MG63 (cell line): ENCODE measurements at regions not wholly inside any gene's neighbourhood (a gene's known extent, or its start where the extent isn't known, plus 50 kb on each side); places are given as distances from the start of the nearest gene placed in this dataset.
"Not testable (repeated sequence)": the region's sequence is repeated elsewhere in the genome, so short reads cannot be mapped to it uniquely, and the experiment has no call there.

Experiments
- DNase-seq: peaks from one replicate; pipeline ENCODE4 v3.0.0-alpha.2; 2020
- H3K27me3 ChIP-seq: fragments of 250-450 bp; sonication (Bioruptor Pico); 2 replicates; pipeline ENCODE4 v1.5.1; 2020; ENCODE audit warnings: mild to moderate bottlenecking, moderate library complexity
- H3K36me3 ChIP-seq: fragments of 250-450 bp; sonication (Bioruptor Pico); 2 replicates; pipeline ENCODE4 v1.5.1; 2020; ENCODE audit warnings: mild to moderate bottlenecking, moderate library complexity
- H3K4me3 ChIP-seq: fragments of 250-450 bp; sonication (Bioruptor Pico); 2 replicates; pipeline ENCODE4 v1.5.1; 2020; ENCODE audit warnings: mild to moderate bottlenecking, moderate library complexity
- H3K9me3 ChIP-seq: fragments of 250-450 bp; sonication (Bioruptor Pico); 2 replicates; pipeline ENCODE4 v1.5.1; 2020; ENCODE audit warnings: mild to moderate bottlenecking, moderate library complexity

GRCh38 chr13:42445354-42445753 is 128.6 kb upstream of the TNFSF11 start:
- DNase-seq = no peak
- no peaks in the 10 kb centered on the region for H3K36me3 ChIP-seq
- no peak overlapping the region for H3K4me3 ChIP-seq
- peaks cover 13% of the 10 kb centered on the region for H3K9me3 ChIP-seq
- H3K27me3 ChIP-seq = no peaks in the 10 kb centered on the region

DNA sequence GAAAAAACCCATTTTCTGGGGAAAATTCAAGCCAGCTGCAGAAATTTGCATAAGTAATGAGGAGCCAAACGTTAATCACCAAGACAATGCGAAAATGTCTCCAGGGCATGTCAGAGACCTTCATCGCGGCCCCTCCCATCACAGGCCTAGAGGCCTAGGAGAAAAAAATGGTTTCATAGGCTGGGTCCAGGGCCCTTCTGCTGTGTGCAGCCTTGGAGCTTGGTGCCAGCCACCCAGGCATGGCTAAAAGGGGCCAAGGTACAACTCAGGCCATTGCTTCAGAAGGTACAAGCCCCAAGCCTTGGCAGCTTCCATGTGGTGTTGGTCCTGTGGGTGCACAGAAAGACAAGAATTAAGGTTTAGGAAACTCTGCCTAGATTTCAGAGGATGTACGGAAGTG is 127.4 kb upstream of the TNFSF11 start:
- DNase-seq, H3K36me3 ChIP-seq, H3K27me3 ChIP-seq, H3K4me3 ChIP-seq: not testable (repeated sequence)
- peaks cover 13% of the 10 kb centered on the region for H3K9me3 ChIP-seq

DNA sequence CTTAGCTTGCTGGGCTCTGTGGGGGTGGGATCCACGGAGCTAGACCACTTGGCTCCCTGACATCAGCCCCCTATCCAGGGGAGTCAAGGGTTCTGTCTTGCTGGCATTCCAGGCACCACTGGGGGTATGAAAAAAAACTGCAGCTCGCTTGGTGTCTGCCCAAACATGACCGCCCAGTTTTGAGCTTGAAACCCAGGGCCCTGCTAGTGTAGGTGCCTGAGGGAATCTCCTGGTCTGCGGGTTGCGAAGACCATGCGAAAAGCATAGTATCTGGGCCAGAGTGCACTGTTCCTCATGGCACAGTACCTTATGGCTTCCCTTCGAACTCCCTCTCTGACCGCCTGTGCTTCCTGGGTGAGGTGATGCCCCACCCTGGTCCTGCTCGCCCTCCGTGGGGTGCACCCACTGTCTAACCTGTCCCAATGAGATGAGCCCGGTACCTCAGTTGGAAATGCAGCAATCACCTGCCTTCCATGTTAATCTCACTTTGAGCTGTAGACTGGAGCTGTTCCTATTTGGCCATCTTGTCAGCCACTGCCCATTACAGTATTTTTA is 120.8 kb upstream of the TNFSF11 start:
- Histone ChIP-seq H3K9me3 (no peaks in the 10 kb centered on the region), H3K27me3 (no peaks in the 10 kb centered on the region), H3K4me3 (no peak overlapping the region), H3K36me3 (no peaks in the 10 kb centered on the region)
- DNase-seq = no peak

- no peak for DNase-seq
- Histone ChIP-seq H3K4me3 (no peak overlapping the region), H3K27me3 (no peaks in the 10 kb centered on the region), H3K9me3 (no peaks in the 10 kb centered on the region), H3K36me3 (no peaks in the 10 kb centered on the region)
These were observed 119.2 kb upstream of the TNFSF11 start for GRCh38 chr13:42454749-42455148.

GRCh38 chr13:42458193-42458592 is 115.8 kb upstream of the TNFSF11 start:
- DNase-seq = no peak

GRCh38 chr13:42466123-42466522 is 107.8 kb upstream of the TNFSF11 start:
- H3K4me3 ChIP-seq = no peak overlapping the region
- DNase-seq = no peak
- peaks cover 6% of the 10 kb centered on the region for H3K9me3 ChIP-seq
- no peaks in the 10 kb centered on the region for H3K27me3 ChIP-seq
- no peaks in the 10 kb centered on the region for H3K36me3 ChIP-seq

More at GRCh38 chr13:42458193-42458592, 115.8 kb upstream of the TNFSF11 start:
- no peaks in the 10 kb centered on the region for H3K27me3 ChIP-seq
- no peaks in the 10 kb centered on the region for H3K36me3 ChIP-seq
- no peak overlapping the region for H3K4me3 ChIP-seq
- H3K9me3 ChIP-seq = peaks cover 4% of the 10 kb centered on the region; the same call in 1 of the 2 replicates

GRCh38 chr13:42466609-42467008 is 107.3 kb upstream of the TNFSF11 start:
- Histone ChIP-seq H3K27me3 (no peaks in the 10 kb centered on the region), H3K9me3 (peaks cover 6% of the 10 kb centered on the region), H3K4me3 (no peak overlapping the region), H3K36me3 (no peaks in the 10 kb centered on the region)
- DNase-seq = no peak

GRCh38 chr13:42474954-42475353 is 99.0 kb upstream of the TNFSF11 start:
- Histone ChIP-seq H3K36me3 (no peaks in the 10 kb centered on the region), H3K4me3 (no peak overlapping the region), H3K9me3 (no peaks in the 10 kb centered on the region), H3K27me3 (no peaks in the 10 kb centered on the region)
- peak; percentile 37 for DNase-seq

- no peaks in the 10 kb centered on the region for H3K9me3 ChIP-seq
- DNase-seq = peak; percentile 31
- no peaks in the 10 kb centered on the region for H3K27me3 ChIP-seq
These were observed 96.3 kb upstream of the TNFSF11 start for GRCh38 chr13:42477596-42478190.

DNA sequence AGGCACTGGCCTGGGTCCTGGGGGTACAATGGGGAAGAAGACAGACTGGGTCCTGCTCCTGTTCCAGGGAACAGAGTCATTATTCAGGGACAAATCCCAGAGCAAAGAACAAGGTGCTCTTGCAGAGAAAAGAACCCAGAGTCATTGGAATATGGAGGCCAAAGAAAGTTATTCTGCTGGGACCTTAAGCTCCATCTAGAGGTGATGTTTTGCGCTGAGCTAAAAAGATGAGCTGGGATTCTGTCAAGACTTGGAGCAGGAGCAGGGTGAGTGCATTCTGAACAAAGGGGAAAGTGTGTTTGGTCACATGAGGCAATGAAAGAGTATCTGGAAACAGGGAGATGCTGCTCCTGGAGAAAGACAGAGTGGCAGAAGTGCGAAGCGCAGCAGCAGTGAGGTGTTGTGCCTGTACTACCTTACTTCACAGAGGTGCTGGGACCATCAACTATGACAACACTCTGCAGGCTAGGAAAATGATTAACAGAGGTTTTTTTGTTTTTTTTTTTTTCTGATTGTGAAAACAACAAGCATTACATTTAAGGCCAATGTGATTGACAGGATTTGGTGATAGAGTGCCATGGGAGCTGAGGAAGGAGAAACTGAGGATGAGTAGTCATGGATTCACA is 95.3 kb upstream of the TNFSF11 start:
- Histone ChIP-seq H3K27me3 (no peaks in the 10 kb centered on the region), H3K4me3 (no peak overlapping the region), H3K9me3 (no peaks in the 10 kb centered on the region), H3K36me3 (no peaks in the 10 kb centered on the region)
- no peak for DNase-seq

More at GRCh38 chr13:42477596-42478190, 96.3 kb upstream of the TNFSF11 start:
- Histone ChIP-seq H3K36me3 (no peaks in the 10 kb centered on the region), H3K4me3 (no peak overlapping the region)

DNA sequence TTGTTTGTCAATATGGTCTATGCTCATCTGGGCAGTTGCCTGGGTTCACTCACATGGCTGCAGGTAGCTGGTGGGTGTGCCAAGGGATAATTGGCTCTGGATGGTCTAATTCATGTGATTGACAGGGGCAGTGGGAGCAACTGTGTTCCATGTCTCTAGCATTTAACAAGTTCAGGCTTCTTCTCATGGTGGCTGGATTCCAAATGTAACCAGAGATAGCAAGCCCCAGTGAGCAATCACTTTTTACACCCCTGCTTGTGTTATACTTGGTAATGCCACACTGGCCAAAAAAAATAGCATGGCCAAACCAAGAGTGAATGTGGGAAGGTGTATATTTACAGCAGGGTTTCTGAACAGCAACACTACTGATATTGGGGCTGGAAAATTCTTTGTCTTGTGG is 89.6 kb upstream of the TNFSF11 start:
- H3K4me3 ChIP-seq = no peak overlapping the region
- no peaks in the 10 kb centered on the region for H3K27me3 ChIP-seq
- peak; percentile 28 for DNase-seq
- no peaks in the 10 kb centered on the region for H3K9me3 ChIP-seq
- no peaks in the 10 kb centered on the region for H3K36me3 ChIP-seq

DNA sequence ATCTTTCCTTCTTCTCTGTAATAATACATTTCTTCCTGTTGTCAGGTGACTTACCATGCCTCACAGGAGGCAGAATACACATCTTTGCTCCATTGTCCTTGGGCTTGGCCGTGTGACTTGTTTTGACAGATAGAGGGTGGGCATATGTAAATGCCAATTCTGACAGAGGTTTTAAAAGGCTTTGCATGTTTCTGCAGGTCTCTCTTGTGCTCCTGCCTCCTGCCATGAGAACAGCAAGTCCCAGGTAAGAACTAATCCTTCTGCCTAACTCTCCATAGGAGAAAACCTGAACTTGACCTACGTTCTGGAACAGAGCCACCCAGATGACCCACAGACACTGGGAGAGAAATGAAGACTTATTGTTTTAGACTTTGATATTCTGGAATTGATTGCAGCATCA is 88.7 kb upstream of the TNFSF11 start:
- DNase-seq = no peak
- H3K4me3 ChIP-seq = no peak overlapping the region
- H3K27me3 ChIP-seq = no peaks in the 10 kb centered on the region
- H3K36me3 ChIP-seq = no peaks in the 10 kb centered on the region
- H3K9me3 ChIP-seq = 0 out of 2 replicates have a peak, but pooled peaks cover 3% of the 10 kb centered on the region

GRCh38 chr13:42486711-42487198 is 87.2 kb upstream of the TNFSF11 start:
- Histone ChIP-seq H3K9me3 (0 out of 2 replicates have a peak, but pooled peaks cover 3% of the 10 kb centered on the region), H3K4me3 (no peak overlapping the region), H3K36me3 (no peaks in the 10 kb centered on the region), H3K27me3 (no peaks in the 10 kb centered on the region)
- DNase-seq = peak; percentile 58

DNA sequence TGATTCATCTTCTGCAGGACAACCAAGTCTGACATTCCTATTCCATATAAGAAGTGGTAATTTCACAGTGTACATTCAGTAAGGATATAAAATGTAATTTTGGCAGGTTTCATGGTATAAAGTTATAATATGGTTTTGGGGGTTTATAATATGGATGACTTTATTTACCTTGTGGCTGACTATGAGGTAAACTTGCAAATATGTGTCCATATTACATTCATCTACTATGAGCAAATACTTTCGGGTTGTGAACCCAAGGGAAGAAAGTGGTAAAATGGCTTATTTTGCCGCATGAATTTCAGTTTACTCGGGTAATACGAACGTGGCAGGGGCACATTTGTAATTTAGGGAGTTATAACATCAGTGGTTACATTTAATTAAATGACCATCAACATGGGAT is 86.7 kb upstream of the TNFSF11 start:
- no peak for DNase-seq
- no peaks in the 10 kb centered on the region for H3K27me3 ChIP-seq

GRCh38 chr13:42490676-42491075 is 83.3 kb upstream of the TNFSF11 start:
- Histone ChIP-seq H3K36me3 (no peaks in the 10 kb centered on the region), H3K27me3 (no peaks in the 10 kb centered on the region), H3K9me3 (0 out of 2 replicates have a peak, but pooled peaks cover 3% of the 10 kb centered on the region), H3K4me3 (no peak overlapping the region)
- DNase-seq = no peak

More for the DNA sequence above, 86.7 kb upstream of the TNFSF11 start:
- H3K9me3 ChIP-seq = 0 out of 2 replicates have a peak, but pooled peaks cover 3% of the 10 kb centered on the region
- no peaks in the 10 kb centered on the region for H3K36me3 ChIP-seq
- 0 out of 2 replicates have a peak overlapping the region, but pooled peaks have one; percentile 0 for H3K4me3 ChIP-seq

- 0 out of 2 replicates have a peak, but pooled peaks cover 3% of the 10 kb centered on the region for H3K9me3 ChIP-seq
- H3K36me3 ChIP-seq = no peaks in the 10 kb centered on the region
- no peak for DNase-seq
- H3K27me3 ChIP-seq = no peaks in the 10 kb centered on the region
- no peak overlapping the region for H3K4me3 ChIP-seq
These were observed 81.5 kb upstream of the TNFSF11 start for GRCh38 chr13:42492372-42492920.

DNA sequence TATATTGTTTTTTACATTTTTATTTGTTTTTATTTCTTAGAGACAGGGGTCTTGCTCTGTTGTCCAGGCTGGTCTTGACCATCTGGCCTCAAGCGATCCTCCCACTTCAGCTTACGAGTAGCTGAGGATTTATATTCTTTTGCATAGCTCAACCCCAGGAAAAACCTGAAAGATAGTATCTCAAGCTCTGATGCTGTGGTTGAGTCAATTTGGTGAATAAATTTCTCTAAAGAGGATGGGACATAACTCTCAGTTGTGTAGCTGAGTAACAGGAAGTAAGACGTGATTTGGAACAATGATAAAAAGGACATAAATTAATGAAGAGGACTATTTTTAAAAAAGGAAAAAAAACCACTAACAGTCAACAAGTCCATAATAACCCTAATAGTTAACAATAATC is 79.8 kb upstream of the TNFSF11 start:
- no peak for DNase-seq
- no peaks in the 10 kb centered on the region for H3K27me3 ChIP-seq
- no peaks in the 10 kb centered on the region for H3K36me3 ChIP-seq

More for the DNA sequence above, 79.8 kb upstream of the TNFSF11 start:
- 0 out of 2 replicates have a peak, but pooled peaks cover 3% of the 10 kb centered on the region for H3K9me3 ChIP-seq
- no peak overlapping the region for H3K4me3 ChIP-seq
